ENCODE measurements at regions not wholly inside any gene's neighbourhood (a gene's known extent, or its start where the extent isn't known, plus 50 kb on each side); places are given as distances from the start of the nearest gene placed in this dataset.
A peak's percentile ranks its signal among the peaks of the same experiment; 100 is the strongest.

GRCh38 chr21:35538386-35538785 lies 489.3 kb upstream of the RUNX1 start:
- TF ChIP-seq CTCF (IDR thresholded peaks at IDR 0.05) = no peak

GRCh38 chr21:35537604-35538003 lies 488.5 kb upstream of the RUNX1 start:
- no peaks in the 10 kb centered on the region for H3K36me3 ChIP-seq (replicated peaks in 1 of 2; ENCODE audit: control insufficient read depth in 1 of 2, insufficient read depth in 2 of 2, low read length in 2 of 2)
- whole genome bisulfite sequencing (ENCODE audit: insufficient coverage) = 100% methylated on average over 1 of the region's 2 CpGs
- H3K79me2 ChIP-seq (ENCODE audit: insufficient read depth, low read length) = no peaks in the 10 kb centered on the region
- no peak overlapping the region for H3K4me3 Mint-ChIP-seq
- H3K4me3 ChIP-seq (replicated peaks in 1 of 3; ENCODE audit: low read depth in 2 of 3, low read length in 3 of 3) = no peak overlapping the region
- H3K36me3 Mint-ChIP-seq = peaks cover 0 to 3% of the 10 kb centered on the region in 2 donors
- H3K27ac Mint-ChIP-seq = peak overlapping the region in 1 of 7 donors; percentile 15
- intact Hi-C loops (cut with micrococcal nuclease) = no loop called here
- H3K4me1 Mint-ChIP-seq = no peaks in the 10 kb centered on the region
- DNase-seq = no peak
- no peak overlapping the region for H3K4me2 ChIP-seq (replicated peaks; ENCODE audit: extremely low read depth, low read length, poor library complexity, severe bottlenecking)
- no peak overlapping the region for H3K9ac ChIP-seq (ENCODE audit: insufficient read depth, low read length, poor library complexity, severe bottlenecking)
- no peak overlapping the region for H2AFZ ChIP-seq (ENCODE audit: insufficient read depth, low read depth, low read length, poor library complexity, severe bottlenecking)
- peaks cover 13 to 21% (median 18%) of the 10 kb centered on the region in 7 donors for H3K9me3 Mint-ChIP-seq
- H3K27ac ChIP-seq (ENCODE audit: low read depth in 1 of 2, low read length in 2 of 2) = no peak overlapping the region
- H3K27me3 Mint-ChIP-seq (ENCODE audit: low read depth in 3 of 3) = peaks cover 0 to 2% (median 1%) of the 10 kb centered on the region in 3 donors
- TF ChIP-seq CTCF (IDR thresholded peaks at IDR 0.05) = no peak
- peaks cover 3 to 16% of the 10 kb centered on the region in 2 donors for H3K9me3 ChIP-seq (replicated peaks in 1 of 2; ENCODE audit: control insufficient read depth in 1 of 2, insufficient read depth in 1 of 2, low read length in 2 of 2)
- no peaks in the 10 kb centered on the region for H3K4me1 ChIP-seq (ENCODE audit: control insufficient read depth in 1 of 2, insufficient read depth in 2 of 2, low read length in 2 of 2)
- H4K20me1 ChIP-seq (ENCODE audit: insufficient read depth, low read length) = no peaks in the 10 kb centered on the region
- no peaks in the 10 kb centered on the region for H3K27me3 ChIP-seq (ENCODE audit: control insufficient read depth in 2 of 2, insufficient read depth in 2 of 2, low read length in 2 of 2)

More at GRCh38 chr21:35538386-35538785, 489.3 kb upstream of the RUNX1 start:
- no peak for DNase-seq
- H3K79me2 ChIP-seq (ENCODE audit: insufficient read depth, low read length) = no peaks in the 10 kb centered on the region
- Mint-ChIP-seq H3K4me3 (no peak overlapping the region), H3K9me3 (peaks cover 13 to 21% (median 18%) of the 10 kb centered on the region in 7 donors), H3K27ac (no peak overlapping the region), H3K36me3 (peaks cover 0 to 3% of the 10 kb centered on the region in 2 donors), H3K27me3 (ENCODE audit: low read depth in 3 of 3) (peaks cover 0 to 2% (median 1%) of the 10 kb centered on the region in 3 donors), H3K4me1 (no peaks in the 10 kb centered on the region)
- no peak overlapping the region for H3K9ac ChIP-seq (ENCODE audit: insufficient read depth, low read length, poor library complexity, severe bottlenecking)
- WGBS (ENCODE audit: insufficient coverage) = no CpG with 5 or more reads among the region's 1 CpG
- no peaks in the 10 kb centered on the region for H4K20me1 ChIP-seq (ENCODE audit: insufficient read depth, low read length)
- H2AFZ ChIP-seq (ENCODE audit: insufficient read depth, low read depth, low read length, poor library complexity, severe bottlenecking) = no peak overlapping the region
- no peak overlapping the region for H3K27ac ChIP-seq (ENCODE audit: low read depth in 1 of 2, low read length in 2 of 2)
- no peak overlapping the region for H3K4me3 ChIP-seq (replicated peaks in 1 of 3; ENCODE audit: low read depth in 2 of 3, low read length in 3 of 3)
- H3K4me1 ChIP-seq (ENCODE audit: control insufficient read depth in 1 of 2, insufficient read depth in 2 of 2, low read length in 2 of 2) = no peaks in the 10 kb centered on the region
- no peaks in the 10 kb centered on the region for H3K36me3 ChIP-seq (replicated peaks in 1 of 2; ENCODE audit: control insufficient read depth in 1 of 2, insufficient read depth in 2 of 2, low read length in 2 of 2)
- H3K27me3 ChIP-seq (ENCODE audit: control insufficient read depth in 2 of 2, insufficient read depth in 2 of 2, low read length in 2 of 2) = no peaks in the 10 kb centered on the region
- H3K9me3 ChIP-seq (replicated peaks in 1 of 2; ENCODE audit: control insufficient read depth in 1 of 2, insufficient read depth in 1 of 2, low read length in 2 of 2) = peaks cover 3 to 16% of the 10 kb centered on the region in 2 donors
- intact Hi-C loops (cut with micrococcal nuclease) = no loop called here
- H3K4me2 ChIP-seq (replicated peaks; ENCODE audit: extremely low read depth, low read length, poor library complexity, severe bottlenecking) = no peak overlapping the region

All from CD14-positive monocyte (primary cell).